ENCODE measurements at regions not wholly inside any gene's neighbourhood (a gene's known extent, or its start where the extent isn't known, plus 50 kb on each side); places are given as distances from the start of the nearest gene placed in this dataset.

- Histone ChIP-seq H3K27me3 (ENCODE audit: control insufficient read depth, low read length) (peaks cover 50% of the 10 kb centered on the region), H3K4me2 (ENCODE audit: low read length) (no peak overlapping the region)
Observed at GRCh38 chr5:42989190-42989589, 50.9 kb downstream of the ANXA2R start.

GRCh38 chr5:42988568-42988967 is 51.6 kb downstream of the ANXA2R start:
- Histone ChIP-seq H3F3A (ENCODE audit: control insufficient read depth, insufficient read depth) (no peaks in the 10 kb centered on the region), H3K4me3 (ENCODE audit: low read length) (no peak overlapping the region), H3K9me3 (ENCODE audit: control insufficient read depth, insufficient read depth, low read length) (no peaks in the 10 kb centered on the region; the same call in 1 of the 2 replicates), H3K4me2 (ENCODE audit: low read length) (no peak overlapping the region), H4K20me1 (ENCODE audit: control insufficient read depth, insufficient read depth, low read depth, low read length) (no peaks in the 10 kb centered on the region), H3K27me3 (ENCODE audit: control insufficient read depth, low read length) (peaks cover 45% of the 10 kb centered on the region), H3K4me1 (ENCODE audit: control insufficient read depth, low read length) (peaks cover 17% of the 10 kb centered on the region), H3K9me2 (replicated peaks; ENCODE audit: control insufficient read depth, low read length) (no peaks in the 10 kb centered on the region), H3K27ac (ENCODE audit: low read depth, low read length) (no peak overlapping the region), H3K79me2 (ENCODE audit: control insufficient read depth, low read length) (no peaks in the 10 kb centered on the region), H3K36me3 (ENCODE audit: control insufficient read depth, low read length) (no peaks in the 10 kb centered on the region)
- no peak for TF ChIP-seq CTCF (IDR thresholded peaks at IDR 0.05; ENCODE audit: low read depth, low read length, poor library complexity, severe bottlenecking)
- TF ChIP-seq EZH2phosphoT487 (IDR thresholded peaks at IDR 0.05; ENCODE audit: borderline replicate concordance, low read length): no peak

More at GRCh38 chr5:42989190-42989589, 50.9 kb downstream of the ANXA2R start:
- Histone ChIP-seq H3F3A (ENCODE audit: control insufficient read depth, insufficient read depth) (no peaks in the 10 kb centered on the region; the same call in 1 of the 2 replicates), H4K20me1 (ENCODE audit: control insufficient read depth, insufficient read depth, low read depth, low read length) (no peaks in the 10 kb centered on the region), H3K79me2 (ENCODE audit: control insufficient read depth, low read length) (no peaks in the 10 kb centered on the region), H3K36me3 (ENCODE audit: control insufficient read depth, low read length) (no peaks in the 10 kb centered on the region), H3K27ac (ENCODE audit: low read depth, low read length) (no peak overlapping the region), H3K4me1 (ENCODE audit: control insufficient read depth, low read length) (peaks cover 23% of the 10 kb centered on the region), H3K9me2 (replicated peaks; ENCODE audit: control insufficient read depth, low read length) (no peaks in the 10 kb centered on the region), H3K4me3 (ENCODE audit: low read length) (no peak overlapping the region), H3K9me3 (ENCODE audit: control insufficient read depth, insufficient read depth, low read length) (no peaks in the 10 kb centered on the region; the same call in 1 of the 2 replicates)
- no peak for TF ChIP-seq CTCF (IDR thresholded peaks at IDR 0.05; ENCODE audit: low read depth, low read length, poor library complexity, severe bottlenecking)
- no peak for TF ChIP-seq EZH2phosphoT487 (IDR thresholded peaks at IDR 0.05; ENCODE audit: borderline replicate concordance, low read length)

GRCh38 chr5:42985129-42986037 is 54.7 kb downstream of the ANXA2R start:
- Histone ChIP-seq H3K4me3 (ENCODE audit: low read length) (no peak overlapping the region), H3K27ac (ENCODE audit: low read depth, low read length) (no peak overlapping the region), H3K4me2 (ENCODE audit: low read length) (no peak overlapping the region), H3K4me1 (ENCODE audit: control insufficient read depth, low read length) (no peaks in the 10 kb centered on the region), H3K9me2 (replicated peaks; ENCODE audit: control insufficient read depth, low read length) (no peaks in the 10 kb centered on the region), H3K36me3 (ENCODE audit: control insufficient read depth, low read length) (no peaks in the 10 kb centered on the region), H4K20me1 (ENCODE audit: control insufficient read depth, insufficient read depth, low read depth, low read length) (no peaks in the 10 kb centered on the region), H3K79me2 (ENCODE audit: control insufficient read depth, low read length) (no peaks in the 10 kb centered on the region), H3F3A (ENCODE audit: control insufficient read depth, insufficient read depth) (no peaks in the 10 kb centered on the region), H3K9me3 (ENCODE audit: control insufficient read depth, insufficient read depth, low read length) (no peaks in the 10 kb centered on the region; the same call in 1 of the 2 replicates), H3K27me3 (ENCODE audit: control insufficient read depth, low read length) (peaks cover 17% of the 10 kb centered on the region)
- TF ChIP-seq EZH2phosphoT487 (IDR thresholded peaks at IDR 0.05; ENCODE audit: borderline replicate concordance, low read length) (no peak), CTCF (IDR thresholded peaks at IDR 0.05; ENCODE audit: low read depth, low read length, poor library complexity, severe bottlenecking) (no peak)

All from DOHH2 (cell line).